Trophoblast cell (in vitro differentiated cells and primary cell): ENCODE measurements at regions not wholly inside any gene's neighbourhood (a gene's known extent, or its start where the extent isn't known, plus 50 kb on each side); places are given as distances from the start of the nearest gene placed in this dataset.

Experiments used
- DNase-seq, 2 donors: peaks; one replicate each; pipeline ENCODE4 v3.0.0-alpha.2; 2016
- H2AFZ ChIP-seq: 2 replicates; pipeline ENCODE4 v1.6.1; 2013; ENCODE audit warnings: low read length, moderate library complexity, mild to moderate bottlenecking; ENCODE audit not compliant: insufficient read depth, poor library complexity
- H2AK5ac ChIP-seq: 2 replicates; pipeline ENCODE4 v1.6.1; 2013; ENCODE audit warnings: mild to moderate bottlenecking, low read length
- H2BK120ac ChIP-seq: 2 replicates; pipeline ENCODE4 v1.6.1; 2013; ENCODE audit warnings: low read length, mild to moderate bottlenecking, moderate library complexity; ENCODE audit not compliant: insufficient read depth, poor library complexity
- H2BK12ac ChIP-seq: 2 replicates; pipeline ENCODE4 v1.6.1; 2013; ENCODE audit warnings: mild to moderate bottlenecking, low read length, moderate library complexity
- H2BK5ac ChIP-seq: 2 replicates; pipeline ENCODE4 v1.6.1; 2013; ENCODE audit warnings: low read length, low read depth, moderate library complexity, mild to moderate bottlenecking; ENCODE audit not compliant: poor library complexity
- H3K14ac ChIP-seq: 2 replicates; pipeline ENCODE4 v1.6.1; 2013; ENCODE audit warnings: mild to moderate bottlenecking, low read length
- H3K18ac ChIP-seq: 2 replicates; pipeline ENCODE4 v1.6.1; 2013; ENCODE audit warnings: mild to moderate bottlenecking, low read length
- H3K23ac ChIP-seq: 2 replicates; pipeline ENCODE4 v1.6.1; 2013; ENCODE audit warnings: low read length
- H3K27ac ChIP-seq: 2 replicates; pipeline ENCODE4 v1.5.1; 2013; ENCODE audit warnings: low read depth, mild to moderate bottlenecking, inconsistent platforms, low read length, moderate library complexity
- H3K27me3 ChIP-seq: 2 replicates; pipeline ENCODE4 v1.6.1; 2013; ENCODE audit warnings: inconsistent platforms, mild to moderate bottlenecking, low read length, moderate library complexity; ENCODE audit not compliant: insufficient read depth
- H3K36me3 ChIP-seq, 2 experiments: 1 replicate in 1 of 2; 2 replicates in 1 of 2; pipeline ENCODE4 v1.6.1; 2013; ENCODE audit warnings: low read length in 2 of 2, mild to moderate bottlenecking in 2 of 2, moderate library complexity in 1 of 2; ENCODE audit not compliant: insufficient read depth in 2 of 2, control insufficient read depth in 1 of 2
- H3K4ac ChIP-seq: 2 replicates; pipeline ENCODE4 v1.6.1; 2013; ENCODE audit warnings: low read depth, mild to moderate bottlenecking, low read length, moderate library complexity
- H3K4me1 ChIP-seq, 2 experiments: 1 replicate in 1 of 2; 2 replicates in 1 of 2; pipeline ENCODE4 v1.6.1; 2013; ENCODE audit warnings: low read length in 2 of 2, mild to moderate bottlenecking in 2 of 2, moderate library complexity in 1 of 2; ENCODE audit not compliant: insufficient read depth in 2 of 2, control insufficient read depth in 1 of 2
- H3K4me2 ChIP-seq: 2 replicates; pipeline ENCODE4 v1.6.1; 2013; ENCODE audit warnings: inconsistent platforms, mild to moderate bottlenecking, low read length, moderate library complexity
- H3K4me3 ChIP-seq: 2 replicates; pipeline ENCODE4 v1.5.1; 2013; ENCODE audit warnings: mild to moderate bottlenecking, low read depth, low read length, inconsistent platforms
- H3K79me1 ChIP-seq: one replicate; pipeline ENCODE4 v1.6.1; 2013; ENCODE audit warnings: low read length
- H3K79me2 ChIP-seq: 2 replicates; pipeline ENCODE4 v1.6.1; 2013; ENCODE audit warnings: low read length, mild to moderate bottlenecking; ENCODE audit not compliant: control insufficient read depth, insufficient read depth, poor library complexity
- H3K9ac ChIP-seq: 2 replicates; pipeline ENCODE4 v1.6.1; 2013; ENCODE audit warnings: mild to moderate bottlenecking, low read length
- H3K9me3 ChIP-seq: 2 replicates; pipeline ENCODE4 v1.6.1; 2013; ENCODE audit warnings: low read depth, mild to moderate bottlenecking, control low read depth, inconsistent platforms, low read length; ENCODE audit not compliant: insufficient read depth
- H4K12ac ChIP-seq: 2 replicates; pipeline ENCODE4 v1.6.1; 2013; ENCODE audit warnings: low read depth, mild to moderate bottlenecking, low read length, moderate library complexity
- H4K8ac ChIP-seq: 2 replicates; pipeline ENCODE4 v1.6.1; 2013; ENCODE audit warnings: low read depth, mild to moderate bottlenecking, low read length, moderate library complexity
- H4K91ac ChIP-seq: one replicate; pipeline ENCODE4 v1.6.1; 2013; ENCODE audit warnings: low read depth, mild to moderate bottlenecking, low read length, moderate library complexity
- WGBS: extraction: QIAGEN DNeasy Blood & Tissue Kit; methylation state at CpG from one replicate; pipeline ENCODE4 v1.1.7; 2013; ENCODE audit warnings: missing lambda C conversion rate; ENCODE audit not compliant: insufficient read length, insufficient coverage; ENCODE audit errors: extremely low coverage; 5-methylcytosine and 5-hydroxymethylcytosine counted together

DNA sequence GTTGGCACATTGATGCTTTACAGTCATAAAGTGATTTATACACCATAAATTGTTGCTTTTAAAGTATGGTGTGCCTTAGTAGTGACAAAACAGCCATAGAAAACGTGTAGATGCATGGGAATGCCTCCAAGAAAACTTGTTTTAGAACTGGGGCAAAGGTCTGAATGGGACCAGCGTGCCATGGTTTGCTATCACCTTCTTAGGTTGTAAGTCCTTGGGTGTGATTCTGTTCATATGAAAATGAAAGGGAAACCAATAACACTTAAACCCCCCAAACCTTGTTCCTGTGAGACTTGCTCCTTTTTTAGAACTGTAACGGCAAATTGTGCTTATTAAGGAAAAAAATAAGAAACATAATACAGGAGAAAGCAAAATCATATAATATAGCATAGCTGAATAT, 603.3 kb upstream of the SLITRK6 start:
- H3K79me2 ChIP-seq = no peaks in the 10 kb centered on the region
- H2BK12ac ChIP-seq = no peak overlapping the region
- H2AFZ ChIP-seq = no peak overlapping the region
- no peak overlapping the region for H3K14ac ChIP-seq
- no peaks in the 10 kb centered on the region for H3K4me1 ChIP-seq
- no peak overlapping the region for H3K9ac ChIP-seq
- H3K23ac ChIP-seq = no peak overlapping the region
- no peaks in the 10 kb centered on the region for H3K79me1 ChIP-seq
- H4K91ac ChIP-seq = no peak overlapping the region
- no peak overlapping the region for H4K12ac ChIP-seq
- no CpG with 5 or more reads among the region's 3 CpGs for WGBS
- no peak for DNase-seq
- no peak overlapping the region for H2AK5ac ChIP-seq
- H4K8ac ChIP-seq = no peak overlapping the region
- H3K27ac ChIP-seq = no peak overlapping the region
- H3K9me3 ChIP-seq = no peaks in the 10 kb centered on the region
- H3K27me3 ChIP-seq = no peaks in the 10 kb centered on the region
- H2BK5ac ChIP-seq = no peak overlapping the region
- H3K18ac ChIP-seq = no peak overlapping the region
- no peaks in the 10 kb centered on the region for H3K36me3 ChIP-seq
- H3K4ac ChIP-seq = no peak overlapping the region
- no peak overlapping the region for H3K4me3 ChIP-seq
- H2BK120ac ChIP-seq = no peak overlapping the region
- no peak overlapping the region for H3K4me2 ChIP-seq

DNA sequence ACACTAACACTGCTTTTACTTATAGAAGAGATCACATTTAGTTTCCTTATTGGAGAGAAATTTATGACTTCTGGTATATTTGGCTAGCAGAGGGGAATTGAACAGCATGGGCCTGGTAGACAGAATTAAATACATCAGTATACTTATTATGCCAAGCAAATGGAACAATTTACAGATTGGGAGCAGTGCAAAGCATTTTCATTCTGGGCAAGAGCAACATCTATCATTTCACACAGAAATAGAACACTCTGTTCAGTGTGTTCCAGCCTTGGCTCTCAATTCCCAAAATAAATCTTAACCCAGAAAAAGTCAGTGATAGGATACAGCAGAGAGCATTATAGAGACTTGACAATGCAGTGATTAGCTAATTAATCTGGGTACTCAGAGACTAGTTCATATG, 604.0 kb upstream of the SLITRK6 start:
- Histone ChIP-seq H3K9me3 (no peaks in the 10 kb centered on the region), H2BK5ac (no peak overlapping the region), H2BK12ac (no peak overlapping the region), H3K23ac (no peak overlapping the region), H3K18ac (no peak overlapping the region), H3K79me2 (no peaks in the 10 kb centered on the region), H3K14ac (no peak overlapping the region), H3K4me1 (no peaks in the 10 kb centered on the region), H3K79me1 (no peaks in the 10 kb centered on the region), H3K36me3 (no peaks in the 10 kb centered on the region), H3K27ac (no peak overlapping the region), H3K9ac (no peak overlapping the region), H4K12ac (no peak overlapping the region), H3K4me3 (no peak overlapping the region), H3K4me2 (no peak overlapping the region), H2AK5ac (no peak overlapping the region), H3K4ac (no peak overlapping the region), H2BK120ac (no peak overlapping the region), H4K91ac (no peak overlapping the region), H2AFZ (no peak overlapping the region), H4K8ac (no peak overlapping the region), H3K27me3 (no peaks in the 10 kb centered on the region)
- no peak for DNase-seq

DNA sequence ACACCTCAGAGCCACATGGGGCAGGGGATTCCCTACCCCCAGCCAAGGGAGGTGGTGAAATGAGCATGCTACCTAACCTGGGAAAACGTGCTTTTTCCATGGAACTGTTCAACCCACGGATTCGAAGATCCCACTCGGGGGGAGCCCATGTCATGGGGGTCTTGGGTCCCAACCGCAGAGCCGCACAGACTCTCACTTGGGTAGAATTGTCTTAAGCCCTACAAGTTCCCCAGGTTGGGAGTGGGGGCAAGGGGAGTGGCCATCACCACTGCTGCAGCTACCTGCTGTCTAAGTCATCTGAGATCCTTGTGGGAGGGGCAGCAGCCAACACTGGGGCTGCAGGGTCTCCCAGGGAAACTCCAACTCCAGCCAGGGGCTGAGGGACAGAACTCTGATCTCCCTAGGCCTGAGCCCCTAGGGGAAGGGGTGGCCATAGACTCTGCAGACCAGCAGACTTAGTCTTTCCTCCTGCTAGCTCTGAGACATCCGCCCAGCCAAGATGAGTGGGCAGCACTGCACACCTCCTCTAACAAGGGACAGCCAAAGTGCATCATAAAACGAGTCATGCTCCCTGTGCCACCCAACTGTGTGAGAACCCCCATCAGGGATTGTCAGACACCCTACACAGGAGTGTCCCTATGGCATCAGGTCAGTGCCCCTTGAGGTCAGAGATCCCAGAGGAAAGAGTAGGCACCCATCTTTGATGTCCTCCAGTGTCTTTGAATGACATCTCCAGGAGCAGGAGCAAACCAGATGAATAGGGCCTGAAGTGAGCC, 610.4 kb upstream of the SLITRK6 start:
- Histone ChIP-seq H3K4me3 (no peak overlapping the region), H4K12ac (no peak overlapping the region), H3K14ac (no peak overlapping the region), H3K9ac (no peak overlapping the region), H3K36me3 (no peaks in the 10 kb centered on the region), H3K27ac (no peak overlapping the region), H3K79me1 (no peaks in the 10 kb centered on the region), H2AFZ (no peak overlapping the region), H4K8ac (no peak overlapping the region), H2AK5ac (no peak overlapping the region), H3K4me2 (no peak overlapping the region), H2BK12ac (no peak overlapping the region), H3K23ac (no peak overlapping the region), H3K27me3 (no peaks in the 10 kb centered on the region), H3K4ac (no peak overlapping the region), H3K9me3 (no peaks in the 10 kb centered on the region), H4K91ac (no peak overlapping the region), H3K79me2 (no peaks in the 10 kb centered on the region), H2BK120ac (no peak overlapping the region), H2BK5ac (no peak overlapping the region), H3K4me1 (no peaks in the 10 kb centered on the region), H3K18ac (no peak overlapping the region)
- no CpG with 5 or more reads among the region's 8 CpGs for WGBS
- no peak for DNase-seq

DNA sequence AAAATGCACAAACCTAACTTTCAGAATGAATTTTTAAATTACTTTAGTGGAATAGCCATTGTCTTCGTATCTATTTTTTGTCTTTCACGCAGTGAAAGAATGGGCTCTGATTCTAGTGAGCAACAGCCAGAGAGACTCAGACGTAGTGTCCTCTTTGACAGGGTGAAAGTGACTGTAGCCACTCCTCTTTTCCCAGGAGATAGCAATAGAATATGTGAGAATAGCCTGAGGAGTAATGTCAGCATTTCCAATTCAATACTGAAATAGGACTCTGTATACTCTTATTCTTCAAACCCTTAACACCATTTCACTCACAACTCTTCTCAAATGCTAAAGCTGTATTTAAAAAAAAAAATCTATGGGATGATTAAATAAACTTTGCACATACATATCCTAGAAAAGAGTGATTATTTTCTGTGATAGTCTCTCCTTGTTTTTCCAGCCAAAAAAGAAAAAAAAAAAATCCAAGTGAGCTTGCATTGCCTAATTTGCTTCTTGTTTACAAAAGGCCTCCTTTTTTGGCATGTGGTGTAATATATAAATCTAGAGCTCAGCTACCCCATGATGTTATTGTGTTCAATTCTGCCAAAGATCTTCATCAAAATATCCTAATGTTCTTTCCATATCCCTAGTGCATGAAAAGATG, 626.1 kb upstream of the SLITRK6 start:
- no peak for DNase-seq
- H3K79me2 ChIP-seq = no peaks in the 10 kb centered on the region
- H3K27ac ChIP-seq = no peak overlapping the region
- no peaks in the 10 kb centered on the region for H3K9me3 ChIP-seq
- H3K4me1 ChIP-seq = no peaks in the 10 kb centered on the region
- no peaks in the 10 kb centered on the region for H3K79me1 ChIP-seq
- H2BK5ac ChIP-seq = no peak overlapping the region
- no peak overlapping the region for H3K4ac ChIP-seq
- H2BK120ac ChIP-seq = no peak overlapping the region
- H3K36me3 ChIP-seq = no peaks in the 10 kb centered on the region
- H4K8ac ChIP-seq = no peak overlapping the region
- H2AFZ ChIP-seq = no peak overlapping the region
- no peak overlapping the region for H4K12ac ChIP-seq
- WGBS = no CpG with 5 or more reads among the region's 3 CpGs
- H3K9ac ChIP-seq = no peak overlapping the region
- H3K4me3 ChIP-seq = no peak overlapping the region
- no peak overlapping the region for H2AK5ac ChIP-seq
- no peaks in the 10 kb centered on the region for H3K27me3 ChIP-seq
- no peak overlapping the region for H3K18ac ChIP-seq
- no peak overlapping the region for H3K14ac ChIP-seq
- no peak overlapping the region for H3K4me2 ChIP-seq
- no peak overlapping the region for H2BK12ac ChIP-seq
- H3K23ac ChIP-seq = no peak overlapping the region
- no peak overlapping the region for H4K91ac ChIP-seq
